H1 (cell line): ENCODE measurements at regions not wholly inside any gene's neighbourhood (a gene's known extent, or its start where the extent isn't known, plus 50 kb on each side); places are given as distances from the start of the nearest gene placed in this dataset.

Source experiments
- CTCF ChIA-PET: fragments of 300-600 bp; sonication (Branson Sonifier 250); formaldehyde crosslinking; loops from one replicate; lab custom pipeline; 2021; ENCODE audit not compliant: partially characterized antibody; lab: Charles Lee
- POLR2A ChIA-PET: fragments of 300-600 bp; sonication (Branson Sonifier 250); formaldehyde crosslinking; loops from one replicate; lab custom pipeline; 2021; ENCODE audit warnings: inconsistent platforms; ENCODE audit not compliant: partially characterized antibody; lab: Charles Lee
- DNase-seq, 2 experiments: peaks; one replicate each; pipeline versions ENCODE4 v3.0.0 to v3.0.0-alpha.2; 2010 to 2022; ENCODE audit warnings: low spot score in 2 of 2, low read depth in 1 of 2, mixed read lengths in 1 of 2
- FAIRE-seq: peaks from 2 replicates; lab custom pipeline; 2011; peaks lifted over from hg19 to GRCh38; lab: Jason Lieb, UNC
- H2AFZ ChIP-seq: 2 replicates; pipeline ENCODE4 v1.8.1; 2012; ENCODE audit warnings: low read length, inconsistent platforms
- H2AK5ac ChIP-seq: 2 replicates; pipeline ENCODE4 v1.6.1; 2013; ENCODE audit warnings: low read depth, low read length
- H2BK120ac ChIP-seq: replicated peaks from 2 replicates; pipeline ENCODE3; 2013; ENCODE audit warnings: low read depth, low read length, inconsistent platforms
- H2BK12ac ChIP-seq: 2 replicates; pipeline ENCODE4 v1.6.1; 2013; ENCODE audit warnings: low read depth, low read length
- H2BK15ac ChIP-seq: 2 replicates; pipeline ENCODE4 v1.6.1; 2013; ENCODE audit warnings: low read length
- H2BK20ac ChIP-seq: 2 replicates; pipeline ENCODE4 v1.6.1; 2013; ENCODE audit warnings: low read length
- H2BK5ac ChIP-seq: 2 replicates; pipeline ENCODE4 v1.6.1; 2013; ENCODE audit warnings: low read depth, low read length
- H3K14ac ChIP-seq: 2 replicates; pipeline ENCODE4 v1.6.1; 2013; ENCODE audit warnings: inconsistent platforms; ENCODE audit not compliant: insufficient read length
- H3K18ac ChIP-seq: 2 replicates; pipeline ENCODE4 v1.6.1; 2013; ENCODE audit warnings: low read length; ENCODE audit errors: extremely low read depth
- H3K23ac ChIP-seq: 2 replicates; pipeline ENCODE4 v1.6.1; 2013; ENCODE audit warnings: inconsistent platforms; ENCODE audit not compliant: insufficient read length
- H3K23me2 ChIP-seq: 2 replicates; pipeline ENCODE4 v1.6.1; 2013; ENCODE audit warnings: low read depth, low read length
- H3K27ac ChIP-seq: 2 replicates; pipeline ENCODE4 v1.6.1; 2011; ENCODE audit warnings: low read depth, low read length, inconsistent platforms
- H3K27me3 ChIP-seq, 4 experiments: replicated peaks in 1 of 4; 1 replicate in 1 of 4; 2 replicates in 3 of 4; pipeline versions ENCODE4 v1.6.1 to v1.8.1; 2011 to 2013; ENCODE audit warnings: low read length in 3 of 4, mild to moderate bottlenecking in 3 of 4, inconsistent platforms in 2 of 4, mixed read lengths in 2 of 4, moderate library complexity in 1 of 4; ENCODE audit not compliant: control insufficient read depth in 3 of 4, insufficient read depth in 3 of 4; ENCODE audit errors: extremely low read depth in 1 of 4
- H3K36me3 ChIP-seq, 4 experiments: 2 replicates each; pipeline versions ENCODE4 v1.6.1 to v1.8.1; 2011 to 2013; ENCODE audit warnings: mild to moderate bottlenecking in 4 of 4, low read length in 3 of 4, moderate library complexity in 2 of 4, control low read depth in 1 of 4, inconsistent platforms in 1 of 4; ENCODE audit not compliant: insufficient read depth in 4 of 4, control insufficient read depth in 2 of 4
- H3K4ac ChIP-seq: replicated peaks from 2 replicates; pipeline ENCODE3; 2013; ENCODE audit warnings: low read length, low read depth, mixed read lengths, inconsistent platforms; ENCODE audit not compliant: insufficient read length
- H3K4me1 ChIP-seq, 4 experiments: replicated peaks in 1 of 4; 1 replicate in 1 of 4; 2 replicates in 3 of 4; pipeline versions ENCODE4 v1.6.1 to v1.8.1; 2011 to 2013; ENCODE audit warnings: low read length in 3 of 4, inconsistent platforms in 2 of 4, mixed read lengths in 1 of 4; ENCODE audit not compliant: insufficient read depth in 4 of 4, control insufficient read depth in 3 of 4
- H3K4me2 ChIP-seq, 2 experiments: 2 replicates each; pipeline versions ENCODE4 v1.6.1 to v1.8.1; 2011 to 2013; ENCODE audit warnings: low read depth in 2 of 2, low read length in 2 of 2, control low read depth in 1 of 2, inconsistent platforms in 1 of 2, mild to moderate bottlenecking in 1 of 2; ENCODE audit not compliant: insufficient read depth in 1 of 2
- H3K4me3 ChIP-seq, 4 experiments: fragments of 200-600, 300-600 bp in 1 of 4; sonication (generic), shearing (Covaris generic), sonication (Bioruptor Twin) in 1 of 4; 2 replicates each; pipeline versions ENCODE4 v1.5.1 to v1.8.1; 2011 to 2016; ENCODE audit warnings: low read length in 4 of 4, low read depth in 3 of 4, control low read depth in 2 of 4, inconsistent platforms in 2 of 4, mild to moderate bottlenecking in 2 of 4, mixed read lengths in 1 of 4, moderate library complexity in 1 of 4; ENCODE audit not compliant: insufficient read depth in 2 of 4; ENCODE audit errors: extremely low read depth in 1 of 4
- H3K56ac ChIP-seq: replicated peaks from 2 replicates; pipeline ENCODE3; 2013; ENCODE audit warnings: low read depth, mild to moderate bottlenecking, mixed read lengths, low read length, inconsistent platforms; ENCODE audit not compliant: insufficient read length
- H3K79me1 ChIP-seq: 2 replicates; pipeline ENCODE4 v1.6.1; 2013; ENCODE audit warnings: low read depth, low read length, control low read depth
- H3K79me2 ChIP-seq, 2 experiments: 2 replicates each; pipeline versions ENCODE4 v1.6.1 to v1.8.1; 2012 to 2013; ENCODE audit warnings: low read length in 2 of 2, mild to moderate bottlenecking in 2 of 2, inconsistent platforms in 1 of 2; ENCODE audit not compliant: insufficient read depth in 2 of 2, control insufficient read depth in 1 of 2
- H3K9ac ChIP-seq, 4 experiments: replicated peaks in 1 of 4; 1 replicate in 1 of 4; 2 replicates in 3 of 4; pipeline versions ENCODE4 v1.6.1 to v1.8.1; 2011 to 2013; ENCODE audit warnings: low read depth in 3 of 4, low read length in 3 of 4, control low read depth in 2 of 4, mild to moderate bottlenecking in 2 of 4, moderate library complexity in 2 of 4, inconsistent platforms in 1 of 4; ENCODE audit errors: extremely low read depth in 1 of 4
- H3K9me3 ChIP-seq, 2 experiments: 2 replicates each; pipeline versions ENCODE4 v1.6.1 to v1.8.1; 2012 to 2013; ENCODE audit warnings: mild to moderate bottlenecking in 2 of 2, moderate library complexity in 2 of 2, control low read depth in 1 of 2, inconsistent platforms in 1 of 2, low read depth in 1 of 2, low read length in 1 of 2, mixed read lengths in 1 of 2; ENCODE audit not compliant: insufficient read depth in 2 of 2
- H4K20me1 ChIP-seq, 2 experiments: replicated peaks in 1 of 2; 2 replicates each; pipeline versions ENCODE3 to v1.8.1; 2011 to 2013; ENCODE audit warnings: inconsistent platforms in 2 of 2, low read length in 2 of 2, mild to moderate bottlenecking in 1 of 2; ENCODE audit not compliant: insufficient read depth in 2 of 2, control insufficient read depth in 1 of 2
- H4K5ac ChIP-seq: 2 replicates; pipeline ENCODE4 v1.6.1; 2013; ENCODE audit warnings: low read length, low read depth, mixed read lengths, inconsistent platforms; ENCODE audit not compliant: insufficient read length
- H4K8ac ChIP-seq: 2 replicates; pipeline ENCODE4 v1.8.0; 2013; ENCODE audit warnings: mild to moderate bottlenecking, moderate library complexity, low read length, inconsistent platforms; ENCODE audit not compliant: insufficient read depth; ENCODE audit errors: extremely low read depth
- H4K91ac ChIP-seq: replicated peaks from 2 replicates; pipeline ENCODE3; 2013; ENCODE audit warnings: low read length, mixed read lengths, inconsistent platforms; ENCODE audit not compliant: insufficient read length
- ASH2L ChIP-seq: fragments of 200-600, 300-600 bp; sonication (generic); IDR thresholded peaks from one replicate; pipeline ENCODE4 v1.7.1; 2017; ENCODE audit warnings: low read length
- BACH1 ChIP-seq: IDR thresholded peaks from 2 replicates; pipeline ENCODE4 v1.6.1; 2012; ENCODE audit warnings: low read length, improper control_type of control experiment
- BRCA1 ChIP-seq: IDR thresholded peaks from 2 replicates; pipeline ENCODE4 v1.6.1; 2012; ENCODE audit warnings: low read depth, low read length, improper control_type of control experiment
- CBX5 ChIP-seq: fragments of 300-800, 300-1000 bp; sonication (generic); IDR thresholded peaks from 2 replicates; pipeline ENCODE4 v1.7.1; 2016; ENCODE audit warnings: antibody characterized with exemption, low read length, low read depth
- CHD1 ChIP-seq: IDR thresholded peaks from 2 replicates; pipeline ENCODE4 v1.6.1; 2012; ENCODE audit warnings: low read depth, low read length, improper control_type of control experiment
- CREB1 ChIP-seq: IDR thresholded peaks from 2 replicates; pipeline ENCODE4 v1.6.1; 2012; ENCODE audit warnings: inconsistent platforms
- E2F6 ChIP-seq: IDR thresholded peaks from 2 replicates; pipeline ENCODE4 v1.6.1; 2012; ENCODE audit warnings: inconsistent platforms
- HDAC2 ChIP-seq, 2 experiments: fragments of 300-600 bp in 1 of 2; sonication (generic) in 1 of 2; IDR thresholded peaks; 2 replicates each; pipeline ENCODE4 v1.6.1; 2011 to 2012; ENCODE audit warnings: low read depth in 2 of 2, low read length in 2 of 2, mild to moderate bottlenecking in 2 of 2, moderate library complexity in 2 of 2, borderline replicate concordance in 1 of 2, inconsistent platforms in 1 of 2
- KDM4A ChIP-seq: IDR thresholded peaks from one replicate; pipeline ENCODE4 v1.7.1; 2012; ENCODE audit warnings: low read depth, mild to moderate bottlenecking, moderate library complexity, low read length, inconsistent platforms; ENCODE audit not compliant: severe bottlenecking
- RBBP5 ChIP-seq: IDR thresholded peaks from 2 replicates; pipeline ENCODE4 v1.7.1; 2012; ENCODE audit warnings: low read depth, mild to moderate bottlenecking, inconsistent platforms, low read length, moderate library complexity, borderline replicate concordance
- RFX5 ChIP-seq: IDR thresholded peaks from 2 replicates; pipeline ENCODE4 v1.6.1; 2011; ENCODE audit warnings: low read depth, low read length, improper control_type of control experiment, borderline replicate concordance
- SP1 ChIP-seq: IDR thresholded peaks from 2 replicates; pipeline ENCODE4 v1.6.1; 2011; ENCODE audit warnings: low read depth, low read length
- TCF12 ChIP-seq: IDR thresholded peaks from 2 replicates; pipeline ENCODE4 v1.6.1; 2011; ENCODE audit warnings: low read depth, mild to moderate bottlenecking, low read length
- ZNF274 ChIP-seq: IDR thresholded peaks from 2 replicates; pipeline ENCODE4 v1.7.0; 2012; ENCODE audit warnings: low read length, borderline replicate concordance; ENCODE audit errors: extremely low read depth
- WGBS, 2 experiments: shearing (Covaris generic) in 1 of 2; methylation state at CpG; one replicate each; pipeline versions ENCODE4 v1.1.6 to v1.1.7; 2013 to 2015; ENCODE audit warnings: low lambda C conversion rate in 2 of 2, mixed read lengths in 2 of 2, inconsistent platforms in 1 of 2, low coverage in 1 of 2, missing lambda C conversion rate in 1 of 2; ENCODE audit not compliant: insufficient replicate concordance in 2 of 2, insufficient coverage in 1 of 2, insufficient read length in 1 of 2; ENCODE audit errors: extremely low coverage in 1 of 2, missing lambda C conversion rate in 1 of 2; 5-methylcytosine and 5-hydroxymethylcytosine counted together

DNA sequence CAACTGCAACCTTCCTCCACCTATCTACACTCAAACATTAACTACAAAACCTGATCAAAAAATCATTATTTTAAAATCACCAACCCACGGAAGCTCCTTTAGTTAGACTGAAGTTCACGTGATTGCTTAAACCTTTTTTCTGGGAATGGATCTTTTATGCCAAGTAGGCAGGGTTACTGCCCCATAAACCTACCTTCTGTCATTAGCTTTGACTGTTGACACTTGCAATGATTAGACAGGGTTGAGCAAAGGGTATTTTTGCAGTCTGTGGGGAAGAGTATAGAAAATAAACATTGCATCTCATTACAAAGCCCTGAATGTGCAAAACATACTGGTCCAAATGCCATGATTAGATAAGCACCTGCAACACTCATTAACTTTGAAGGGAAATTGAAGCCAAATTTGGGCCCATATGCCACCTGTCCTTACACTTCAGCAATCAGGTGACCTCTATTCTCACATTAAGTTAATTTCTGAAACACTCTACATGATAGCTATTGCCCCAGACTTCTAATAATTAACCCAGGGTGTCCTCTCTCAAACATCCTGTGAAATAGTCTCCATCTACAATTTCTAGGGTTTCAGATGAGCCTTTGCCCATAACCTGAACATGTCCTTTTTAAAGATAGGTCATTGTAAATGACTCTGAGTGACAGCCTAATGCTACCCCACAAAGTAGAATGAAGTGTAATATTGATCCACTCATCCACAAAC lies 156.0 kb upstream of the PLEKHG7 start:
- H2BK120ac ChIP-seq = no peak overlapping the region
- H3K4me1 ChIP-seq = no peaks in the 10 kb centered on the region
- no peak for DNase-seq
- no peak overlapping the region for H3K9ac ChIP-seq
- no peak overlapping the region for H4K5ac ChIP-seq
- no peak overlapping the region for H3K4ac ChIP-seq
- ChIA-PET POLR2A (no interaction called here), CTCF (interaction anchor here (1.5 kb wide), 1 partner anchor 40 kb away, joined by 3 read pairs; no protein-coding TSS in a partner anchor)
- H4K20me1 ChIP-seq = no peaks in the 10 kb centered on the region
- WGBS, 2 experiments = 87% methylated on average over 2 of the region's 2 CpGs; no CpG with 5 or more reads in 1 of the 2 experiments
- H2BK15ac ChIP-seq = no peak overlapping the region
- no peaks in the 10 kb centered on the region for H3K27me3 ChIP-seq
- H3K23me2 ChIP-seq = no peaks in the 10 kb centered on the region
- H3K79me1 ChIP-seq = no peaks in the 10 kb centered on the region
- no peak overlapping the region for H2AK5ac ChIP-seq
- no peak overlapping the region for H3K18ac ChIP-seq
- no peaks in the 10 kb centered on the region for H3K79me2 ChIP-seq
- no peak overlapping the region for H2BK20ac ChIP-seq
- no peak overlapping the region for H3K4me3 ChIP-seq
- H3K14ac ChIP-seq = no peak overlapping the region
- no peak overlapping the region for H2AFZ ChIP-seq
- no peak overlapping the region for H4K8ac ChIP-seq
- no peaks in the 10 kb centered on the region for H3K36me3 ChIP-seq
- H3K4me2 ChIP-seq = no peak overlapping the region
- no peak overlapping the region for H2BK5ac ChIP-seq
- no peak overlapping the region for H3K56ac ChIP-seq
- no peak for FAIRE-seq
- H3K23ac ChIP-seq = no peak overlapping the region
- H2BK12ac ChIP-seq = no peak overlapping the region
- no peaks in the 10 kb centered on the region for H3K9me3 ChIP-seq
- no peak overlapping the region for H3K27ac ChIP-seq
- no peak overlapping the region for H4K91ac ChIP-seq
- TF ChIP-seq CHD1 (no peak), SP1 (no peak), HDAC2 (IDR thresholded peaks at IDR 0.05; ENCODE audit: borderline replicate concordance in 1 of 2, low read depth in 2 of 2, low read length in 2 of 2) (no peak), RFX5 (no peak), TCF12 (no peak), CBX5 (no peak), CREB1 (no peak), BRCA1 (no peak), RBBP5 (no peak), E2F6 (no peak), ASH2L (no peak), ZNF274 (no peak), KDM4A (no peak), BACH1 (no peak)
